ENCODE measurements at regions not wholly inside any gene's neighbourhood (a gene's known extent, or its start where the extent isn't known, plus 50 kb on each side); places are given as distances from the start of the nearest gene placed in this dataset.
"Not testable (repeated sequence)": the region's sequence is repeated elsewhere in the genome, so short reads cannot be mapped to it uniquely, and the experiment has no call there.

- no peaks in the 10 kb centered on the region for H3K79me2 ChIP-seq (ENCODE audit: insufficient read depth, low read depth, low read length)
- POLR2A ChIA-PET: no interaction called here
- no peaks in the 10 kb centered on the region for H3K9me2 ChIP-seq (ENCODE audit: insufficient read depth, low read length)
- TF ChIP-seq CTCF (conservative IDR thresholded peaks at IDR 0.05; ENCODE audit: low read length) (no peak), EZH2phosphoT487 (IDR thresholded peaks at IDR 0.05; ENCODE audit: borderline replicate concordance, low read depth, low read length) (no peak)
- H4K20me1 ChIP-seq (ENCODE audit: insufficient read depth, low read length): no peaks in the 10 kb centered on the region
- H3K9me3 ChIP-seq (ENCODE audit: low read length): 0 out of 2 replicates have a peak, but pooled peaks cover 11% of the 10 kb centered on the region
- no peak overlapping the region for H3K27ac ChIP-seq (ENCODE audit: low read depth, low read length, poor library complexity, severe bottlenecking)
- no TSS peak for BruUV-seq (replicated peaks)
- H3K4me3 ChIP-seq (ENCODE audit: low read depth, low read length, poor library complexity, severe bottlenecking): no peak overlapping the region
- CTCF ChIA-PET (ENCODE audit: unreplicated experiment): no interaction called here
- no peaks in the 10 kb centered on the region for H3K4me1 ChIP-seq (ENCODE audit: insufficient read depth, low read length, poor library complexity, severe bottlenecking)
- H3K4me2 ChIP-seq (ENCODE audit: low read length): no peak overlapping the region
- no peak for DNase-seq (ENCODE audit: low spot score)
- no peak overlapping the region for H2AFZ ChIP-seq (ENCODE audit: low read length)
- peaks cover 77% of the 10 kb centered on the region for H3K36me3 ChIP-seq (ENCODE audit: insufficient read depth, low read length)
- intact Hi-C loops (cut with micrococcal nuclease; ENCODE audit: unreplicated experiment): no loop called here
Observed at GRCh38 chr12:100083308-100083707, 59.4 kb downstream of the BLTP3B start.

- BruUV-seq (replicated peaks); H3K9me2 ChIP-seq (ENCODE audit: insufficient read depth, low read length); H2AFZ ChIP-seq (ENCODE audit: low read length); H3K4me3 ChIP-seq (ENCODE audit: low read depth, low read length, poor library complexity, severe bottlenecking); H3K4me1 ChIP-seq (ENCODE audit: insufficient read depth, low read length, poor library complexity, severe bottlenecking); H4K20me1 ChIP-seq (ENCODE audit: insufficient read depth, low read length); DNase-seq (ENCODE audit: low spot score); intact Hi-C loops (cut with micrococcal nuclease; ENCODE audit: unreplicated experiment); POLR2A ChIA-PET; CTCF ChIA-PET (ENCODE audit: unreplicated experiment); H3K79me2 ChIP-seq (ENCODE audit: insufficient read depth, low read depth, low read length); H3K4me2 ChIP-seq (ENCODE audit: low read length); H3K27ac ChIP-seq (ENCODE audit: low read depth, low read length, poor library complexity, severe bottlenecking): not testable (repeated sequence)
- Histone ChIP-seq H3K36me3 (ENCODE audit: insufficient read depth, low read length) (peaks cover 67% of the 10 kb centered on the region), H3K9me3 (ENCODE audit: low read length) (0 out of 2 replicates have a peak, but pooled peaks cover 11% of the 10 kb centered on the region)
Observed at GRCh38 chr12:100078777-100079176, 63.9 kb downstream of the BLTP3B start.

GRCh38 chr12:100077367-100077766, 65.3 kb downstream of the BLTP3B start:
- H3K27ac ChIP-seq (ENCODE audit: low read depth, low read length, poor library complexity, severe bottlenecking): no peak overlapping the region
- no peak overlapping the region for H3K4me2 ChIP-seq (ENCODE audit: low read length)
- ChIA-PET POLR2A (no interaction called here), CTCF (ENCODE audit: unreplicated experiment) (no interaction called here)
- no peak for DNase-seq (ENCODE audit: low spot score)
- 0 out of 2 replicates have a peak, but pooled peaks cover 11% of the 10 kb centered on the region for H3K9me3 ChIP-seq (ENCODE audit: low read length)
- H3K79me2 ChIP-seq (ENCODE audit: insufficient read depth, low read depth, low read length): no peaks in the 10 kb centered on the region
- H3K4me3 ChIP-seq (ENCODE audit: low read depth, low read length, poor library complexity, severe bottlenecking): no peak overlapping the region
- BruUV-seq (replicated peaks): no TSS peak
- H4K20me1 ChIP-seq (ENCODE audit: insufficient read depth, low read length): no peaks in the 10 kb centered on the region
- H3K9me2 ChIP-seq (ENCODE audit: insufficient read depth, low read length): no peaks in the 10 kb centered on the region
- peaks cover 53% of the 10 kb centered on the region for H3K36me3 ChIP-seq (ENCODE audit: insufficient read depth, low read length)
- no peaks in the 10 kb centered on the region for H3K4me1 ChIP-seq (ENCODE audit: insufficient read depth, low read length, poor library complexity, severe bottlenecking)
- TF ChIP-seq CTCF (conservative IDR thresholded peaks at IDR 0.05; ENCODE audit: low read length) (no peak), EZH2phosphoT487 (IDR thresholded peaks at IDR 0.05; ENCODE audit: borderline replicate concordance, low read depth, low read length) (no peak)
- intact Hi-C loops (cut with micrococcal nuclease; ENCODE audit: unreplicated experiment): no loop called here
- no peak overlapping the region for H2AFZ ChIP-seq (ENCODE audit: low read length)
